H9 (cell line): ENCODE measurements at regions not wholly inside any gene's neighbourhood (a gene's known extent, or its start where the extent isn't known, plus 50 kb on each side); places are given as distances from the start of the nearest gene placed in this dataset.

Experiments used
- DNase-seq: peaks from one replicate; pipeline ENCODE4 v3.0.0-alpha.2; 2017
- H2AFZ ChIP-seq: one replicate; pipeline ENCODE4 v1.6.1; 2013; ENCODE audit warnings: mild to moderate bottlenecking, low read length, control low read depth, moderate library complexity
- H2AK5ac ChIP-seq: 2 replicates; pipeline ENCODE4 v1.6.1; 2013; ENCODE audit warnings: low read length, control low read depth, mixed read lengths; ENCODE audit not compliant: insufficient read length
- H2BK120ac ChIP-seq: one replicate; pipeline ENCODE4 v1.6.1; 2013; ENCODE audit warnings: low read depth, mild to moderate bottlenecking, low read length, control low read depth, inconsistent platforms; ENCODE audit not compliant: poor library complexity, severe bottlenecking
- H2BK12ac ChIP-seq: 2 replicates; pipeline ENCODE4 v1.6.1; 2013; ENCODE audit warnings: low read length, control low read depth, mixed read lengths, low read depth; ENCODE audit not compliant: insufficient read length
- H2BK15ac ChIP-seq: 2 replicates; pipeline ENCODE4 v1.6.1; 2013; ENCODE audit warnings: low read depth, low read length, control low read depth
- H2BK20ac ChIP-seq: one replicate; pipeline ENCODE4 v1.6.1; 2013; ENCODE audit warnings: low read depth, mild to moderate bottlenecking, low read length, control low read depth, inconsistent platforms; ENCODE audit not compliant: poor library complexity, severe bottlenecking
- H2BK5ac ChIP-seq: 2 replicates; pipeline ENCODE4 v1.6.1; 2013; ENCODE audit warnings: low read length, control low read depth, mixed read lengths; ENCODE audit not compliant: insufficient read length
- H3K14ac ChIP-seq: 2 replicates; pipeline ENCODE4 v1.6.1; 2013; ENCODE audit warnings: low read length, control low read depth; ENCODE audit not compliant: insufficient read depth
- H3K18ac ChIP-seq: 2 replicates; pipeline ENCODE4 v1.6.1; 2013; ENCODE audit warnings: low read depth, mild to moderate bottlenecking, mixed read lengths, low read length, control low read depth; ENCODE audit not compliant: insufficient read length
- H3K23ac ChIP-seq: 2 replicates; pipeline ENCODE4 v1.6.1; 2013; ENCODE audit warnings: low read length, control low read depth, mixed read lengths, low read depth; ENCODE audit not compliant: insufficient read length
- H3K23me2 ChIP-seq: 2 replicates; pipeline ENCODE4 v1.6.1; 2013; ENCODE audit warnings: low read depth, mild to moderate bottlenecking, mixed read lengths, low read length, control low read depth; ENCODE audit not compliant: insufficient read length, poor library complexity, severe bottlenecking
- H3K27ac ChIP-seq: 2 replicates; pipeline ENCODE4 v1.5.1; 2013; ENCODE audit warnings: low read length, control low read depth, mixed read lengths, low read depth; ENCODE audit not compliant: insufficient read length
- H3K27me3 ChIP-seq: 2 replicates; pipeline ENCODE4 v1.6.1; 2013; ENCODE audit warnings: low read length, control low read depth, inconsistent platforms; ENCODE audit not compliant: insufficient read depth
- H3K4ac ChIP-seq: 2 replicates; pipeline ENCODE4 v1.6.1; 2013; ENCODE audit warnings: low read depth, mild to moderate bottlenecking, control low read depth, inconsistent platforms, low read length, moderate library complexity
- H3K4me1 ChIP-seq: 2 replicates; pipeline ENCODE4 v1.6.1; 2013; ENCODE audit warnings: low read length, control low read depth, inconsistent platforms; ENCODE audit not compliant: insufficient read depth
- H3K4me2 ChIP-seq: 2 replicates; pipeline ENCODE4 v1.6.1; 2013; ENCODE audit warnings: low read length, control low read depth, mixed read lengths; ENCODE audit not compliant: insufficient read length, insufficient read depth
- H3K56ac ChIP-seq: 2 replicates; pipeline ENCODE4 v1.6.1; 2013; ENCODE audit warnings: low read depth, mild to moderate bottlenecking, mixed read lengths, low read length, control low read depth; ENCODE audit not compliant: insufficient read length
- H3K79me1 ChIP-seq: 2 replicates; pipeline ENCODE4 v1.6.1; 2013; ENCODE audit warnings: low read depth, mild to moderate bottlenecking, moderate library complexity, low read length, control low read depth, inconsistent platforms; ENCODE audit not compliant: insufficient read depth, poor library complexity, severe bottlenecking
- H3K79me2 ChIP-seq: 2 replicates; pipeline ENCODE4 v1.6.1; 2013; ENCODE audit warnings: low read length, control low read depth, inconsistent platforms; ENCODE audit not compliant: insufficient read depth
- H3K9ac ChIP-seq: 2 replicates; pipeline ENCODE4 v1.6.1; 2013; ENCODE audit warnings: low read length, control low read depth, mixed read lengths; ENCODE audit not compliant: insufficient read length; ENCODE audit errors: extremely low read depth
- H3K9me3 ChIP-seq: one replicate; pipeline ENCODE4 v1.6.1; 2013; ENCODE audit warnings: low read depth, low read length, inconsistent platforms; ENCODE audit not compliant: control insufficient read depth
- H3T11ph ChIP-seq: one replicate; pipeline ENCODE4 v1.6.1; 2013; ENCODE audit warnings: mild to moderate bottlenecking, low read length, control low read depth, inconsistent platforms
- H4K20me1 ChIP-seq: one replicate; pipeline ENCODE4 v1.6.1; 2013; ENCODE audit not compliant: control insufficient read depth, insufficient read length, insufficient read depth
- H4K5ac ChIP-seq: 2 replicates; pipeline ENCODE4 v1.6.1; 2013; ENCODE audit warnings: low read depth, mild to moderate bottlenecking, mixed read lengths, low read length, control low read depth; ENCODE audit not compliant: insufficient read length
- H4K8ac ChIP-seq: replicated peaks from 2 replicates; pipeline ENCODE4 v1.6.1; 2013; ENCODE audit warnings: low read length, control low read depth, mixed read lengths, low read depth; ENCODE audit not compliant: insufficient read length
- H4K91ac ChIP-seq: 2 replicates; pipeline ENCODE4 v1.6.1; 2013; ENCODE audit warnings: low read depth, mild to moderate bottlenecking, moderate library complexity, mixed read lengths, low read length, control low read depth; ENCODE audit not compliant: insufficient read length
- H3K27ac Mint-ChIP-seq, 3 experiments: 2 replicates in 2 of 3; 3 replicates in 1 of 3; pipeline ENCODE4 v1.8.0; 2020 to 2021; ENCODE audit warnings: mixed read lengths in 3 of 3, mild to moderate bottlenecking in 1 of 3, moderate library complexity in 1 of 3
- H3K27me3 Mint-ChIP-seq: 2 replicates; pipeline ENCODE4 v1.8.0; 2021; ENCODE audit warnings: low read depth, mild to moderate bottlenecking, moderate library complexity, mixed read lengths
- H3K36me3 Mint-ChIP-seq, 3 experiments: 2 replicates in 2 of 3; 3 replicates in 1 of 3; pipeline ENCODE4 v1.8.0; 2020 to 2021; ENCODE audit warnings: low read depth in 3 of 3, mixed read lengths in 3 of 3; ENCODE audit not compliant: insufficient read depth in 1 of 3
- H3K4me1 Mint-ChIP-seq, 2 experiments: 2 replicates each; pipeline ENCODE4 v1.8.0; 2020; ENCODE audit warnings: mixed read lengths in 2 of 2
- H3K4me3 Mint-ChIP-seq, 2 experiments: 2 replicates in 1 of 2; 3 replicates in 1 of 2; pipeline ENCODE4 v1.8.0; 2020 to 2021; ENCODE audit warnings: mild to moderate bottlenecking in 2 of 2, mixed read lengths in 2 of 2, moderate library complexity in 1 of 2
- H3K9me3 Mint-ChIP-seq, 2 experiments: 2 replicates in 1 of 2; 3 replicates in 1 of 2; pipeline ENCODE4 v1.8.0; 2020; ENCODE audit warnings: mild to moderate bottlenecking in 2 of 2, mixed read lengths in 2 of 2, moderate library complexity in 1 of 2
- CTCF ChIP-seq: fragments of 200-600 bp; sonication (generic); conservative IDR thresholded peaks from 3 replicates; pipeline ENCODE4 v1.8.0; 2021; ENCODE audit warnings: antibody characterized with exemption, mild to moderate bottlenecking
- WGBS: extraction: QIAGEN DNeasy Blood & Tissue Kit; methylation state at CpG from one replicate; pipeline ENCODE4 v1.1.7; 2013; ENCODE audit warnings: missing lambda C conversion rate, low lambda C conversion rate, mixed read lengths; ENCODE audit not compliant: insufficient read length; ENCODE audit errors: extremely low coverage; 5-methylcytosine and 5-hydroxymethylcytosine counted together

- peaks cover 4% of the 10 kb centered on the region for H3K27me3 Mint-ChIP-seq
- H3K9me3 Mint-ChIP-seq, result no peaks in the 10 kb centered on the region; a peak in 3 of 5 replicates
- H3K79me1 ChIP-seq, result no peaks in the 10 kb centered on the region
- H3K14ac ChIP-seq, result no peak overlapping the region
- no peaks in the 10 kb centered on the region for H3K9me3 ChIP-seq
- H2BK12ac ChIP-seq, result no peak overlapping the region
- no peaks in the 10 kb centered on the region for H3K79me2 ChIP-seq
- H3K4me3 Mint-ChIP-seq, result no peak overlapping the region; a peak in 1 of 5 replicates
- no peak for DNase-seq
- no CpG with 5 or more reads among the region's 9 CpGs for WGBS
- peaks cover 3% of the 10 kb centered on the region; the same call in 1 of the 2 replicates for H3K4me1 ChIP-seq
- no peak overlapping the region for H3K9ac ChIP-seq
- no peak overlapping the region for H3T11ph ChIP-seq
- no peaks in the 10 kb centered on the region for H4K20me1 ChIP-seq
- no peak overlapping the region for H2BK15ac ChIP-seq
- no peak overlapping the region for H2AFZ ChIP-seq
- no peaks in the 10 kb centered on the region for H3K23me2 ChIP-seq
- no peak overlapping the region for H2BK20ac ChIP-seq
- no peak overlapping the region for H3K18ac ChIP-seq
- peaks cover 38 to 47% of the 10 kb centered on the region in 2 experiments for H3K4me1 Mint-ChIP-seq
- H2BK120ac ChIP-seq, result no peak overlapping the region
- no peak overlapping the region for H3K27ac Mint-ChIP-seq
- no peak overlapping the region for H4K5ac ChIP-seq
- no peaks in the 10 kb centered on the region for H3K27me3 ChIP-seq
- H4K91ac ChIP-seq, result no peak overlapping the region
- no peak overlapping the region for H3K27ac ChIP-seq
- H3K4me2 ChIP-seq, result no peak overlapping the region
- H4K8ac ChIP-seq, result no peak overlapping the region
- H3K23ac ChIP-seq, result no peak overlapping the region
- no peak overlapping the region for H2AK5ac ChIP-seq
- H2BK5ac ChIP-seq, result no peak overlapping the region
- no peak overlapping the region for H3K4ac ChIP-seq
- no peak for TF ChIP-seq CTCF
- H3K56ac ChIP-seq, result no peak overlapping the region
- peaks cover 0 to 13% (median 2%) of the 10 kb centered on the region in 3 experiments; a peak in 3 of 7 replicates for H3K36me3 Mint-ChIP-seq
Measured at GRCh38 chr13:112165712-112166111, 98.8 kb downstream of the SOX1 start.
